ENCODE measurements at regions not wholly inside any gene's neighbourhood (a gene's known extent, or its start where the extent isn't known, plus 50 kb on each side); places are given as distances from the start of the nearest gene placed in this dataset.

- H3K4me3 ChIP-seq (ENCODE audit: low read depth, low read length): no peak overlapping the region
- H3K36me3 ChIP-seq (ENCODE audit: control insufficient read depth in 2 of 2, insufficient read depth in 1 of 2, low read length in 2 of 2): no peaks in the 10 kb centered on the region
- CTCF ChIA-PET: interaction anchor here (0.6 kb wide), 1 partner anchor 25 kb away, joined by 3 read pairs; no protein-coding TSS in a partner anchor
- H3K9me3 ChIP-seq (ENCODE audit: control insufficient read depth, insufficient read depth, low read depth, low read length): no peaks in the 10 kb centered on the region
- H3K27ac ChIP-seq (ENCODE audit: extremely low read depth, low read depth, low read length): no peak overlapping the region
- no peak for TF ChIP-seq ZNF214 (tag by site-specific recombination; IDR thresholded peaks at IDR 0.05; ENCODE audit: borderline replicate concordance)
- TF ChIP-seq, protein P1, sequence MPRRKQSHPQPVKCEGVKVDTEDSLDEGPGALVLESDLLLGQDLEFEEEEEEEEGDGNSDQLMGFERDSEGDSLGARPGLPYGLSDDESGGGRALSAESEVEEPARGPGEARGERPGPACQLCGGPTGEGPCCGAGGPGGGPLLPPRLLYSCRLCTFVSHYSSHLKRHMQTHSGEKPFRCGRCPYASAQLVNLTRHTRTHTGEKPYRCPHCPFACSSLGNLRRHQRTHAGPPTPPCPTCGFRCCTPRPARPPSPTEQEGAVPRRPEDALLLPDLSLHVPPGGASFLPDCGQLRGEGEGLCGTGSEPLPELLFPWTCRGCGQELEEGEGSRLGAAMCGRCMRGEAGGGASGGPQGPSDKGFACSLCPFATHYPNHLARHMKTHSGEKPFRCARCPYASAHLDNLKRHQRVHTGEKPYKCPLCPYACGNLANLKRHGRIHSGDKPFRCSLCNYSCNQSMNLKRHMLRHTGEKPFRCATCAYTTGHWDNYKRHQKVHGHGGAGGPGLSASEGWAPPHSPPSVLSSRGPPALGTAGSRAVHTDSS (tag by site-specific recombination; IDR thresholded peaks at IDR 0.05): no peak
- TF ChIP-seq, protein P2, sequence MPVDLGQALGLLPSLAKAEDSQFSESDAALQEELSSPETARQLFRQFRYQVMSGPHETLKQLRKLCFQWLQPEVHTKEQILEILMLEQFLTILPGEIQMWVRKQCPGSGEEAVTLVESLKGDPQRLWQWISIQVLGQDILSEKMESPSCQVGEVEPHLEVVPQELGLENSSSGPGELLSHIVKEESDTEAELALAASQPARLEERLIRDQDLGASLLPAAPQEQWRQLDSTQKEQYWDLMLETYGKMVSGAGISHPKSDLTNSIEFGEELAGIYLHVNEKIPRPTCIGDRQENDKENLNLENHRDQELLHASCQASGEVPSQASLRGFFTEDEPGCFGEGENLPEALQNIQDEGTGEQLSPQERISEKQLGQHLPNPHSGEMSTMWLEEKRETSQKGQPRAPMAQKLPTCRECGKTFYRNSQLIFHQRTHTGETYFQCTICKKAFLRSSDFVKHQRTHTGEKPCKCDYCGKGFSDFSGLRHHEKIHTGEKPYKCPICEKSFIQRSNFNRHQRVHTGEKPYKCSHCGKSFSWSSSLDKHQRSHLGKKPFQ (tag by site-specific recombination; IDR thresholded peaks at IDR 0.05): no peak
- TF ChIP-seq ZNF701 (tag by site-specific recombination; IDR thresholded peaks at IDR 0.05): no peak
- no peak for TF ChIP-seq ZNF391 (tag by site-specific recombination; IDR thresholded peaks at IDR 0.05; ENCODE audit: borderline replicate concordance, low read depth)
- no peak for TF ChIP-seq ZNF157 (tag by site-specific recombination; IDR thresholded peaks at IDR 0.05)
- no peak for TF ChIP-seq ZNF629 (tag by site-specific recombination; IDR thresholded peaks at IDR 0.05)
- TF ChIP-seq ZFHX2 (tag by site-specific recombination; conservative IDR thresholded peaks at IDR 0.05): no peak
- TF ChIP-seq ZNF16 (tag by site-specific recombination; IDR thresholded peaks at IDR 0.05; ENCODE audit: low read depth): no peak
- TF ChIP-seq ZBTB20 (tag by site-specific recombination; IDR thresholded peaks at IDR 0.05): no peak
- no peak for TF ChIP-seq ZNF529 (tag by site-specific recombination; IDR thresholded peaks at IDR 0.05; ENCODE audit: insufficient replicate concordance)
- TF ChIP-seq ZNF580 (tag by site-specific recombination; IDR thresholded peaks at IDR 0.05): no peak
- no peak for TF ChIP-seq INSM2 (tag by site-specific recombination; IDR thresholded peaks at IDR 0.05)
- TF ChIP-seq ZNF600 (tag by site-specific recombination; IDR thresholded peaks at IDR 0.05): no peak
- no peaks in the 10 kb centered on the region for H3K4me1 ChIP-seq (ENCODE audit: control insufficient read depth, insufficient read depth, low read length)
- POLR2A ChIA-PET: no interaction called here
Measured at GRCh38 chr14:104315625-104316024, 177.2 kb downstream of the KIF26A start.

DNA sequence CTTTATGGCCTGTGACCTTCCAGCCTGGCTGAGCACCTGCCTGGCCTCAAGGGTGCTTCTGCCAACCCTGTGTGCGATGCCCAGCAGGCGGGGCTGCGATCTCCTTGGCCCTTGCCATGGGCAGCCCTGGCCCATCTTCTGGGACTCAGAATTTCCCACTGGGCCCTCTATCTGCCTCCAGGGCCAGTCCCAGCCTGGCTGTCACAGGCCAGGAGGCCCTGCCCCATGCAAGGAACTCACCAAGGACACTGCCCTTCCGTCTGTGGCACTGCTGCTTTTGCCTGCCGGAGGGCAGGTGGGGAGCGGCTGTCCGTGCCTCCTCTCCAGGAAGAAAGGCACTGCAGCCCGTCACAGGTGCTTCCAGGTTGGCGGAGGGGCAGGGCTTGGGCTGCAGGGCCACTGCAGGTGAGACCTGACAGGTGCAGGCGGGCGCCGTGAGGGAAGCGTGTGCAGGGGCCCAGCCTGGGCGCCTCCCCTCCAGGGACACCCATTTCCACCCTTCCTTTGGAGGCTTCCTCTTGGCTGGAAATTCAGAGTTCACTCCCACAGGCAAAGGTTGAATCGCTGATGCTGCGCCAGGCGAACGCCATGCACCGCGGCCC is 177.8 kb downstream of the KIF26A start:
- ChIA-PET CTCF (no interaction called here), POLR2A (no interaction called here)
- Histone ChIP-seq H3K9me3 (ENCODE audit: control insufficient read depth, insufficient read depth, low read depth, low read length) (no peaks in the 10 kb centered on the region), H3K4me3 (ENCODE audit: low read depth, low read length) (no peak overlapping the region), H3K36me3 (ENCODE audit: control insufficient read depth in 2 of 2, insufficient read depth in 1 of 2, low read length in 2 of 2) (no peaks in the 10 kb centered on the region), H3K27ac (ENCODE audit: extremely low read depth, low read depth, low read length) (no peak overlapping the region), H3K4me1 (ENCODE audit: control insufficient read depth, insufficient read depth, low read length) (no peaks in the 10 kb centered on the region)
- TF ChIP-seq TRIM28 (IDR thresholded peaks at IDR 0.05; ENCODE audit: borderline replicate concordance, low read length) (no peak), ZNF449 (tag by site-specific recombination; IDR thresholded peaks at IDR 0.05) (peak; percentile 20; the same call in 1 of the 2 replicates)

All from HEK293 (cell line).